ENCODE measurements at regions not wholly inside any gene's neighbourhood (a gene's known extent, or its start where the extent isn't known, plus 50 kb on each side); places are given as distances from the start of the nearest gene placed in this dataset.

DNA sequence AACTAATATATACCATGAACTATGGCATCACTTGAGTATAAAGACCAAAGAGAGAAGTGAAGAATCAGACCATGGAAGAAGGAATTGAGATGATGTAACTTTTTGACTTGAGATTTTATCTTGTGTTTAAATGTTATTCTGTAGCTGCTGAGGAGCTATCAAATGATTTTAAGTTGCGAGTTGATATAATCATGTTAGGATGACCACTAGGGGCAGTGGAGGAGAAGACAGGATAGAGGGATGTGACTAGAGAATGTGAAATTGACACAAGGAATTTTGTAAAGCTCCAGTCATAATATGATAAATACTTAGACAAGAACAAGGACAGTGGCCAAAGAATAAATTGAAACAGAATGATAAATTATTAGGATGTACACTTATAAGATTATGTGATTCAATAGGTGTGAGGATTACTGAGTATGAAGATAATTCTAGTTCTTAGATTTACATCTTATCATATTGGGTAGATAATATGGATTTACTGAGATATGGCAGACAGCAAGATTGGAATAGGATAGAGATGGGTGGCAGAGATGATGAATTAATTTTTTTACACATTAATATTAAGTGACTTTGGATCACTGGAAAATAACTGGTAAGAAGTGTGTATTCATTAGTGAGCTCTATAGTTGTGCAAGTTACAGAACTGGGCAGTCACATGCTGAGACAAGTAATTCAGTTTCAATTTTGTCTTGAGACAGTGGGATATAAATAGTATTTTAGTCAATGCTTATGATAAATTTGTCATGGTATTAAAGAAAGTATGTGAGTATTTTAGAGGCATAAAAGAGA lies 816.0 kb upstream of the PCDH10 start:
- Histone ChIP-seq H3K4me1 (ENCODE audit: insufficient read depth, low read length) (no peaks in the 10 kb centered on the region), H3K9ac (ENCODE audit: insufficient read depth, low read depth, low read length) (no peak overlapping the region), H4K20me1 (ENCODE audit: insufficient read depth, low read length) (no peaks in the 10 kb centered on the region), H3K27me3 (ENCODE audit: control insufficient read depth in 1 of 2, insufficient read depth in 2 of 2, low read length in 2 of 2) (no peaks in the 10 kb centered on the region; a peak in 1 of 5 replicates), H3K9me3 (ENCODE audit: low read length) (no peaks in the 10 kb centered on the region), H2AFZ (ENCODE audit: low read length) (no peak overlapping the region), H3K79me2 (ENCODE audit: insufficient read depth, low read length) (no peaks in the 10 kb centered on the region), H3K4me3 (replicated peaks in 1 of 3; ENCODE audit: insufficient read depth in 1 of 3, low read depth in 2 of 3, low read length in 3 of 3) (no peak overlapping the region), H3K36me3 (replicated peaks in 1 of 2; ENCODE audit: control insufficient read depth in 1 of 2, insufficient read depth in 2 of 2, low read length in 2 of 2) (no peaks in the 10 kb centered on the region), H3K4me2 (ENCODE audit: low read depth, low read length) (no peak overlapping the region), H3K27ac (ENCODE audit: extremely low read length, insufficient read depth, low read length) (no peak overlapping the region)
- 7% methylated on average over 1 of the region's 1 CpG for WGBS (ENCODE audit: low lambda C conversion rate)
- no TSS peak for BruUV-seq (replicated peaks)
- ATAC-seq (peak; percentile 40; the same call in 1 of the 3 replicates), DNase-seq (ENCODE audit: low spot score) (peak; percentile 3), FAIRE-seq (no peak)
- ChIA-PET CTCF (ENCODE audit: low intra/inter-chr PET ratio, low total read pairs) (no interaction called here), POLR2A (no interaction called here)
- intact Hi-C loops (cut with micrococcal nuclease; ENCODE audit: unreplicated experiment): no loop called here
- TF ChIP-seq ZNF878 (CRISPR knock-in tag; IDR thresholded peaks at IDR 0.05): no peak
- TF ChIP-seq MXI1 (IDR thresholded peaks at IDR 0.05; ENCODE audit: borderline replicate concordance, low read depth, low read length): no peak
- TF ChIP-seq IRX3 (CRISPR knock-in tag; IDR thresholded peaks at IDR 0.05; ENCODE audit: borderline replicate concordance, low read depth): no peak
- TF ChIP-seq ZNF777 (CRISPR knock-in tag; IDR thresholded peaks at IDR 0.05): no peak
- in situ Hi-C loops (cut with HindIII; ENCODE audit: extremely low pct_ligation_motif_present, low pct_unique_long_range_greater_than_20kb): no loop called here

DNA sequence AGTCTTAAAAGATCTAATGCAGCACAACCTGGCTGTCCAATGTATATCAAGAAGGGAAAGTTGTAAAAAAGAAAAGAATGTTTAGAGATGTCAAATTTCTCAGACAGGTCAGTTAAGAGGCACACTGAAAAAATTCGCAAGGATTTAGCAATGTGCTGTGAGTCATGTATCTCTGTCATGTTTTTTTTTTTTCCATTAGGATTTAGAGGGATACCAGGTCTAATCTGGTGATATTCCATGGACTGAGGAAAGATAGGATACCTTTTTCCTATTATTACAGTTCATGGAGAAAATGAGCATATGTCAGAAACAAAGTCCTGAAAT lies 815.4 kb upstream of the PCDH10 start:
- FAIRE-seq: no peak
- in situ Hi-C loops (cut with HindIII; ENCODE audit: extremely low pct_ligation_motif_present, low pct_unique_long_range_greater_than_20kb): no loop called here

More for the DNA sequence above, 815.4 kb upstream of the PCDH10 start:
- no peaks in the 10 kb centered on the region for H4K20me1 ChIP-seq (ENCODE audit: insufficient read depth, low read length)
- CTCF ChIA-PET (ENCODE audit: low intra/inter-chr PET ratio, low total read pairs): no interaction called here
- H3K27ac ChIP-seq (ENCODE audit: extremely low read length, insufficient read depth, low read length): no peak overlapping the region
- ATAC-seq: no peak
- POLR2A ChIA-PET: no interaction called here
- no peak overlapping the region for H3K4me2 ChIP-seq (ENCODE audit: low read depth, low read length)
- H3K36me3 ChIP-seq (replicated peaks in 1 of 2; ENCODE audit: control insufficient read depth in 1 of 2, insufficient read depth in 2 of 2, low read length in 2 of 2): no peaks in the 10 kb centered on the region
- H3K27me3 ChIP-seq (ENCODE audit: control insufficient read depth in 1 of 2, insufficient read depth in 2 of 2, low read length in 2 of 2): no peaks in the 10 kb centered on the region; a peak in 1 of 5 replicates
- H3K4me3 ChIP-seq (replicated peaks in 1 of 3; ENCODE audit: insufficient read depth in 1 of 3, low read depth in 2 of 3, low read length in 3 of 3): no peak overlapping the region
- no peak for TF ChIP-seq ZNF615 (CRISPR knock-in tag; IDR thresholded peaks at IDR 0.05; ENCODE audit: borderline replicate concordance)
- TF ChIP-seq NFYC (CRISPR knock-in tag; IDR thresholded peaks at IDR 0.05): no peak
- H3K9me3 ChIP-seq (ENCODE audit: low read length): no peaks in the 10 kb centered on the region
- no peaks in the 10 kb centered on the region for H3K4me1 ChIP-seq (ENCODE audit: insufficient read depth, low read length)
- intact Hi-C loops (cut with micrococcal nuclease; ENCODE audit: unreplicated experiment): no loop called here
- no TSS peak for BruUV-seq (replicated peaks)
- no peak for DNase-seq (ENCODE audit: low spot score)
- 3% methylated on average over 1 of the region's 1 CpG for WGBS (ENCODE audit: low lambda C conversion rate)
- no peak overlapping the region for H3K9ac ChIP-seq (ENCODE audit: insufficient read depth, low read depth, low read length)
- H3K79me2 ChIP-seq (ENCODE audit: insufficient read depth, low read length): no peaks in the 10 kb centered on the region
- H2AFZ ChIP-seq (ENCODE audit: low read length): no peak overlapping the region

Measured in HepG2 (cell line).